PFSK-1 (cell line): ENCODE measurements at regions not wholly inside any gene's neighbourhood (a gene's known extent, or its start where the extent isn't known, plus 50 kb on each side); places are given as distances from the start of the nearest gene placed in this dataset.

Experiments used
- POLR2AphosphoS5 ChIP-seq: IDR thresholded peaks from 2 replicates; pipeline ENCODE4 v1.6.1; 2012; ENCODE audit warnings: low read depth, mild to moderate bottlenecking, control low read depth, low read length, moderate library complexity
- REST ChIP-seq, 2 experiments: IDR thresholded peaks; 2 replicates each; pipeline versions ENCODE4 v1.6.1 to v1.8.0; 2011 to 2012; ENCODE audit warnings: low read depth in 2 of 2, low read length in 2 of 2, control low read depth in 1 of 2, inconsistent platforms in 1 of 2, mild to moderate bottlenecking in 1 of 2, moderate library complexity in 1 of 2; ENCODE audit not compliant: insufficient read depth in 1 of 2
- TAF1 ChIP-seq: IDR thresholded peaks from 2 replicates; pipeline ENCODE4 v1.6.1; 2012; ENCODE audit warnings: low read length, control low read depth, borderline replicate concordance; ENCODE audit not compliant: insufficient read depth

- TF ChIP-seq POLR2AphosphoS5 (no peak), TAF1 (no peak), REST (IDR thresholded peaks at IDR 0.05; ENCODE audit: insufficient read depth in 1 of 2, low read depth in 2 of 2, low read length in 2 of 2) (no peak)
Measured at GRCh38 chr17:71528210-71528609, 592.6 kb upstream of the SOX9 start.
